ENCODE measurements at regions not wholly inside any gene's neighbourhood (a gene's known extent, or its start where the extent isn't known, plus 50 kb on each side); places are given as distances from the start of the nearest gene placed in this dataset.
"Not testable (repeated sequence)": the region's sequence is repeated elsewhere in the genome, so short reads cannot be mapped to it uniquely, and the experiment has no call there.

DNA sequence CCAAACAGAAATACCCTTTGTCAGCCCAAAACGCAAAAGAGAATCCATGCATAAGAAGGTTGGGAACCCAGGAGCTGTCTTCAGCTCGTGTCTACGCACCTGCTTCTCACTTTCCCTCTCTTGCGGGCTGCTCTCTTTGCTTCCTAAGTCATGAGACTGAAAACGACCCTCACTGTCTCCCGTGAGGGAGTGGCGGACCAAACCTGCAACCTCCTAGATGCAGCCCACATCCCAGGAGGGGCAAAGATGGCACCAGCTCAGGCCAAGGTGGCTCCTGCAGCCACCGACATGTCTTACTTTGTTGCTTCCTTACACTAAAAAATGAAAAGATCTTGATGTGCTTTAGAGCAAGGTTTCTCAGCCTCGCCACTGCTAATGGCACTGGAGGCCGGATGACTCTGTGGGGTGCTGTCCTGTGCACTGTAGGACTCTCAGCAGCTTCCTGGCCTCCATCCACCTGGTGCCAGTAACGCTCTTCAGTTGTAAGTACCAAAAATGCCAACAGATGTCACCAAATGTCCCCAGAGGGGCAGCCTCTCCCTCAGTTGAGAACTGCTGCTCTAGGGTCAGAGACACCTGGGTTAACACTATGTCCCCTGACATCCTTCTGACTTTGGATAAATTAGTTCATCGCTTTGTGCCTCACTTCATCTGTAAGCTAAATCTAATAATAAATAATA, 179.8 kb upstream of the PFKP start:
- no peak for DNase-seq

DNA sequence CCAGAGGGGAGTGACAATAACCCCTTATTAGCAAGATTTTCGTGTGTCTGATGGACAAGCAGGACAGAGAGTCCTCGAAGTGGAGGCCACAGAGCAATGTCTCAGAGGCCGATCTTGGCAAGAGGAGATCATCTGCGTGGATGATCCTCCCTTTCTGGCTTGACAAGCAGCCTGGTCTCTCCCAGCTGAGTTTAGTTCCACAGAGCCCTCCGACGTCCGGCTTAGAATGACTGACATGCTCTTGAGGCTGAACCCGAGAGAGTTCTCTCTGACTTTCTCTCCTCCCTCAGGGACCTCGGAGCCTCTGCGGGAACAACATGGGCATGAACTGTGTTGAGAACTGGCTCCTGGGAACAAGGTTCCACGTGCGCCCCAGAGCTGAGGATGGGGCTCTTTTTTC, 180.7 kb upstream of the PFKP start:
- no peak for DNase-seq

DNA sequence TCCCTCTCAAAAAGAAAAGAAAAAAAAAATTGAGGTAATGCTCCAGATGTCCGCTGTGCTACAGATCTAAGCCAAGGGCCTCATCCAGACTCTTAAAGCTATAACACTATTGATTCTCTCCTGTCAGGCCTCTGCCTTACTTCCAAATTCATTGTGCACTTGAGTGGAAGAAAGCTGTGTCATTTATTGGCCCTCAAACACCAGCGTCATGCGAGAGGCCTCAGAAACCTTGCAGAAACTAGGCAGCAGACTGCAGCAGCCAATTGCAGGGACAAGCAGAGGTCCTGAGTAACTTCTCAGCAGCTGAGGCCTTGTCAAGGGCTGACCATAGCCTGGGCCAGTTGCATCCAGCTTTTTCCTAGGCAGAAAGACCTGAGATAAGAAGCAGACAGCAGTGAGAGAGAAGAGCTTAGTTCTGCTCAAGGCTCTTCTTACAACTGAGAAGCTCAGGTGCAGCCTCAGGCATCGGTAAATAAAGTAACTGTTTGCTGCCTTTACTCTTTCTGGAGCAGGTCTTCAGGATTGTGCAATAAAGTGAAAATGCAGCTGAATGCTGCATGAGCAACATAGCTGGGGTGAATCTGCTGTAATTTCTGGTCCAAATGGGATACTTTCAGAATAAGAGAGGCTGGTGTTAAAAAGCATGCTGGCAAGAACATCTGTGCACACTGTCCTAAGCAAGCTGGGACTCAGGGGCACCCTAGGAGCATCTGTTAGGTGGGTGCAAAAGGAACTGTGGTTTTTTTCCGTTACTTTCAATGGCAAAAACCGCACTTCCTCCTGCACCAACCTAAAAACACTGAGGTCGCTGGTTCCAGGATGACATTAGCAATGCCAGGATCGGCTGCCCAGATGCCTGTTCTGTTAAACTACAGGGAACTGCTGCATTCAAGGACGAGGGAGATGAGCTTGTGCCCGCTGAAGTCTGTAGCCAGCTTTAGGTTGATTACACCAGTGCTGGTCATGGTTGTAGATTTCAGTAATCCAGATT, 181.8 kb upstream of the PFKP start:
- no peak for DNase-seq

DNA sequence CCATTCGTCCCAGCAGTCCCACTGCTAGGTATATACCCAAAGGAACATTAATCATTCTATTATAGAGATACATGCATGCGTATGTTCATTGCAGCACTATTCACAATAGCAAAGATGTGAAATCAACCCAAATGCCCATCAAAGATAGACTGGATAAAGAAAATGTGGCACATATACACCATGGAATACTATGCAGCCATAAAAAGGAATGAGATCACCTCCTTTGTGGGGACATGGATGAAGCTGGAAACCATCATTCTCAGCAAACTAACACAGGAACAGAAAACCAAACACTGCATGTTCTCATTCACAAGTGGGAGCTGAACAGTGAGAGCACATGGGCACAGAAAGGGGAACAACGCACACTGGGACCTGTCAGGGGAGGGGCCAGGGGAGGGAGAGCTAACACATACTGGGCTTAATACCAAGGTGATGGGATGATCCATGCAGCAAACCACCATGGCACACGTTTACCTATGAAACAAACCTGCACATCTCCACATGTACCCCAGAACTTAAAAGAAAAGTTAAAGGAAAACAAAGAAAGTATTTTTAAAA, 183.3 kb upstream of the PFKP start:
- not testable (repeated sequence) for DNase-seq

DNA sequence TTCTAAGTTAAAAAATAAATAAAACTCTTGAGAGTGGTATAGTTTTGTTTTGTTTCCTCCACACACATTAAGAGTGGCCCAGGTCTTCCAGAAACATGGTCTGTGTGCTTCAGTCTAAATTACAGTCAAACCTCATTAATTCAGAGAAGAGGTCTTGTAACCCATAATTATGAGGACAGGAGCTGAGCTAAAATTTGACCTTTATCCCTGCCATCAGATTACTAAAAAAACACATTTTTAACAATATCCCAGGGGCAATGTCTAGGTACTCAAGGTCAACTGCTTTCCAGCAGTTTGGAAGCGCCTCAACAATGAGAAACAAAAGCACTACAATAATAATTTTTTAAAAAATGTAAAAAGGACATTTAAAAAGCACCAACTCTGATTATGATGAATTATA, 184.1 kb upstream of the PFKP start:
- DNase-seq, result no peak

DNA sequence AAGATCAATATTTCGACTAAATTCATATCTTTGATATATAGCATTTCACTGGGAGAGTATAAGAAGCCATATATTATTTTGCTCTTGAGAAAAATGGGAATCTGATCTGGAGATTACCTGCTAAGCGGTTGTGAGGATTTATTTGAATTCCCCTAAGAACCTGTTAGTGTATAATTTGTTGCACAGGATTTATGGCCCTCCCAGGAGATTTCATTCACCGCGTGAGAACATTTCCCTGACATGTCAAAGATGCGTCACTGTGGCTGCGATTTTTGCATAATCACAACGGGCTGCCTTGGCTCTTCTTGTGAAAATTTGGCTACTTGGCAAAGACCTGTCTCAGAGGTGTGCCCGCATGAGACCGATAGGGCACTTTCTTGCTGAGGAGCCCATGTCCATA, 184.7 kb upstream of the PFKP start:
- no peak for DNase-seq

DNA sequence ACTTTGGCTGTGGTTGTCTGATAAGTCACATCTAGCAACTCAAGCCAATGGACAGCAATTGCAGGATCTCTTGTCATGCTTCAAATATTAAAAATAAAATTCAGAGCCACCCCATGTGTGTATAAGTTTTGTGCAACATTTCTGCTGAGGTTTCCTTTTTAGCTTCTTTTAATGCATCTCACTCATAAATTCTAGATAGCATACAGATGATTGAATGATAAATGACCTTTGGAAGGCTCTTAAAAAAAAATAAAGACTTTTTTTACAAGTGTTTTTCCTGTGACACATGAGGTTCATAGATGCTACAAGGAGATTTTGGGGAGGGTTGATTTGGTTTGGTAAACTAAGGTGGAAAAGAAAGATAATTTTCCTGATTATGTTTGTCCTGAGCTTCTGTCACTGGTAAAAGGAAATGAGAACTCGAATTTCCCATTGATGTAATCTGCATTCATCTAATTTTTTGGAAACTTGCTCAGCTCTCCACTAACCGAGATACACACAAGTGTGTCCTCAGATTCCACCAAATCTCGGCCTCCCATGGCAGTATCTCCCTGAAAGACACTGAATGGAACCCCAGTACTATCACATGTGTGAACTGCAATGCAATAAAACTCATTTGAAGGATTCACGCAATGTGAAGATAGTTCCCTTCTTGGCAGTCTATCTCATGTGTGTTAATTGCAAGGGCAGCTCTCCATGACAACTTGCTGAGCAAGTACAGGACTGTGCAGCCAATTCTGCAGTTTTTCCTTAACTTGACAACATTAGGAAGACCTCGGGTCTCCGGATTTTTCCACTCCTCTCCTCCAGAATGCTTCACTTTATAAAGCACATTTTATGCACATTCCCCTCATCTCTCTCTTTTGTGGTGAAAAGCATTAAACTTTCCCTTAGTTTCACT, 185.4 kb upstream of the PFKP start:
- DNase-seq, result no peak

DNA sequence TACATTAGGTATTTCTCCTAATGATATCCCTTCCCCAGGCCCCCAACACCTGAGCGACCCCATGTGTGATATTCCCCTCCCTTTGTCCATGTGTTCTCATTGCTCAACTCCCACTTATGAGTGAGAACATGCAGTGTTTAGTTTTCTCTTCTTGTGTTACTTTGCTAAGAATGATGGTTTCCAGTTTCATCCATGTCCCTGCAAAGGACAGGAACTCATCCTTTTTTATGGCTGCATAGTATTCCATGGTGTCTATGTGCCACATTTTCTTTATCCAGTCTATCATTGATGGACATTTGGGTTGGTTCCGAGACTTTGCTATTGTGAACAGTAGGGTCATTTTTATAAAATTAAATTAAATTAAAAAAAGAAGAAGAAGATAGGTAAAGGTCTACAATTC, 187.3 kb upstream of the PFKP start:
- DNase-seq, result not testable (repeated sequence)

DNA sequence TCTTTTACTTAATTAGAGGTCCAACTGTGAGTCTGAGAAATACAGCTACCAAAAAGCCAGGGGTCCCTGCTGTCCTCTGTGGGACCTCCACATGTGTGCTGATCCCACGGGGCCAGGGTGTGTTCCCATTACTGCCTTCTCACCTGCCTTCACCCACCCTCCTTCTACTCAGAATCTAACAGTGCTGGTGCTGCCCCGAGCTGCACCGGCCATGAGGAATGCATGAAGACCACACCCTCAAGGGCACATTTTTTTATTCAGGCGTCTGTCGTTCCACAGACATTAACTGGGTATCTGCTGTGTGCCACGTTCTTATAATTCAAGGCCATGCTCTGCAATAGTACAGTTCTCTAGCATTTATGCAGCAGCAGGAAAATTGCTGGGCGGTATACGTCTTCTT, 188.5 kb upstream of the PFKP start:
- DNase-seq, result no peak

DNA sequence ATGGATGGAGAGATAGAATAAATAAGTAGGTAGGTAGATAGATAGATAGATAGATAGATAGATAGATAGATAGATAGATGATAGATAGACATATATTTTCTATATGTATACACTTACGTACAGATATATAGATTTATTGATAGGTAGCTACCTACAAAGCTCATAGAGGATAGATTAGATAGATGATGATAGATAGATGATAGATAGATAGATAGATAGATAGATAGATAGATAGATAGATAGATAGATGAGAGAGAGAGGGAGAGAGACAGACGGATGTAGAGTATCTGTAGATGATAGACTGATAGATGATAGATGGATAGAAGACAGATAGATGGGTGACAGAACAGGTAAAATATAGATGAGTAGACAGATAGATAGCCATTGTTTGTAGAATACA, 191.3 kb upstream of the PFKP start:
- no peak for DNase-seq

DNA sequence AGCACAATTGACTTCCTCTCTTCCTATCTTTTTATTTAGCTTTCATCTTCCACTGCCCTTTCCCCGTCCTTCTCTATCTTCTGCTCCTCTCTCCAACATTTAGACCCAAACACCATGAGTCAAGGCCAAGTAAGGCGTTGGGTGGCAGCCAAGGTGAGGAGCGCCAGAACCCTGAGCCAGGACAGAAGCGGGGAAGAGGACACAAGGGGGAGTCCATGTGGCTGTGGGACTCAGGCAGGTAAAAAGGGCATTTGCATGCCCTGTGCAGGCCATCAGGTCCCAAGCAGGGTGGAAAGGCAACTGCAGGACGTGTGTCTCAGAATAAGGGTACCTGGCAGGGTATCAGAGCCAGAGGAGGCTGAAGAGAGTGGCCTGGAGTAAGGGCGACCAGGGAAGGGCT, 192.4 kb upstream of the PFKP start:
- no peak for DNase-seq

DNA sequence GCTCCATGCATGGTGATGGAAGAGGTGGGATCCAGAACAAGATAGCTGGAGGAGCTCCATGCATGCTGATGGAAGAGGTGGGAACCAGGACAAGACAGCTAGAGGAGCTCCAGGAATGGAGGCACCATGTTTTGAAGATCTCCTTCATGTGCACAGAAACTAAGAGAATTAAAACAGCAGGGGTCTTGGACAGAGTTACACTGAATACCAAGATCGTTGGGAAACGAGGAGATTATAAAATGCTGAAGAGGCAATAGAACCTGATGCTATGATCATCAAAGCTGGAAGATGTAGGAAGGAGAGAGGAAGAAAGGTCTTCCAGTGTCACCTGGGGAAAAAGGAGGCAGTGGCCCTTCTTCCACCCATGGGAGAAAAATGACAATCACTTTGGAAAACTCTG, 193.6 kb upstream of the PFKP start:
- DNase-seq, result no peak

DNA sequence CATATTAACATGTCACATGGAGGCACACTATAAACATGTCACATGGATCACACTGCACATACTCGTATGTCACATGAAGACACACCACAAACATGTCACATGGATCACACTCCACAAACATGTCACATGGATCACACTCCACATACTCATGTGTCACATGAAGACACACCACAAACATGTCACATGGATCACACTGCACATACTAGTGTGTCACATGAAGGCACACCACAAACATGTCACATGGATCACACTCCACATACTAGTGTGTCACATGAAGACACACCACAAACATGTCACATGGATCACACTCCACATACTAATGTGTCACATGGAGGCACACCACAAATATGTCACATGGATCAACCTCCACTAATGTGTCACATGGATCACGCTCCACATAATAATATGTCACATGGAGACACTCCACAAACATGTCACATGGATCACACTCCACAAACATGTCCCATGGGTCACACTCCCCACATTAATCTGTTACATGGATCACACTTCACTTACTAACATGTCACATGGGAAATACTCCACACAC, 195.6 kb upstream of the PFKP start:
- DNase-seq, result no peak

DNA sequence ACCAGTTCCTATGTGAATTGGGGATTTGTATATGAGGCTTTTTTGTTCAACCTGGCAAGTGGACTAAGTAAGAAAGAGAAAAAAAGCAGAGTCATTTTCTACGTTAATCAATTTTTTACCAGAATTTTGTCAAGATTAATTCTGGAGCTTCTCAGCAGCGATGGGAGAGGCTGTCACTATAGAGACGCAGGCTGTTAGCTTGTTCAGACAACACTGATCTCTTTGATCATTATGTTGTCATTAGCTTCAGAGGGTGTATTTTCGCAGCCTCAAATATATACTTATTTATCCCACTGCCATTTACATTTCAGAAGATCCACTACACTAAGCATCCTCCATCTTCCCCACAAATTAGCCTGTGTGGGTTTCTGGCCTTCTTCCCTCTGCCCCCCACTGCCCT, 196.7 kb upstream of the PFKP start:
- no peak for DNase-seq

DNA sequence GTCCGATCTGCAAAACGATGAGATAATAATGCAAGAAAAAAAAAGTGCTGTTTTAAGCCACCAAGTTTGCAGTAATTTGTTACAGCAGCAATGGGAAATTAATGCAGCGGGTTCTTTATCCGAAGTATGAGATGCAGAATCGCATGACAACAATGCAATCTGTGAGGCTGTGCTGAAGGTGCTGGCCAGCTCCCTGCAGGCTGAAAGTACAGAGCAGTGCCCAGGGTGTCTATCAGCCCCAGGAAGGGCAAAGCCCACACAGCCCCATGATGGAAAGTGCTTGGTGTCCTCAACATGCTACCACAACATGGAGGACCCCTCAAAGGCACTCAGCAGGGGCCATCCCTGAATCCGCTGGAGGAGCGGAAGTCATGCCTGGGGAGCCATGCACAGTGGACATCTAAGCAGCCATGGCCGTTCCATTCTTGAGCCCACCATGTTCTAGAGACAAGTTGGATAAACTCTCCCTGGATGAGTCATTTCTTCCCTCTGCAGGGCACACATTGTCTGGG, 199.5 kb upstream of the PFKP start:
- no peak for DNase-seq

DNA sequence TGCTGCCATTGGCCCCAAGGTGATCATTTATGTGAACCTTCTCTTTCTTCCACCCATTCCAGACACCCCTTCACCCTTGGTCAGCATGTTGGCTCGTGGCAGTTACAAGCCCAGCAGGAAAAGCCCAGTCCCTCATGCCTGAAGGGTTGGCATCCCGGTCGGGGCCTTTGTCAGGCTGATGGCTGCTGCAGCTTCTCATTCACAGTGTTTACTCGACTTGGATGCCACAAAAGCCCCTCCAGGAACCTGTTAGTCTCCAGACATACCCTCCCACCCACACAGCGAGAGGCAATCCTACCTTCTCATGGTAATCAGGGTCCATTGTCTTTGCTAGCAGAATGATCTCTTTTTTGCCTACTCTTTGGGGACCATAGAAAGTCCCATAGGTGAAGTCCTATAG, 200.8 kb upstream of the PFKP start:
- no peak for DNase-seq

DNA sequence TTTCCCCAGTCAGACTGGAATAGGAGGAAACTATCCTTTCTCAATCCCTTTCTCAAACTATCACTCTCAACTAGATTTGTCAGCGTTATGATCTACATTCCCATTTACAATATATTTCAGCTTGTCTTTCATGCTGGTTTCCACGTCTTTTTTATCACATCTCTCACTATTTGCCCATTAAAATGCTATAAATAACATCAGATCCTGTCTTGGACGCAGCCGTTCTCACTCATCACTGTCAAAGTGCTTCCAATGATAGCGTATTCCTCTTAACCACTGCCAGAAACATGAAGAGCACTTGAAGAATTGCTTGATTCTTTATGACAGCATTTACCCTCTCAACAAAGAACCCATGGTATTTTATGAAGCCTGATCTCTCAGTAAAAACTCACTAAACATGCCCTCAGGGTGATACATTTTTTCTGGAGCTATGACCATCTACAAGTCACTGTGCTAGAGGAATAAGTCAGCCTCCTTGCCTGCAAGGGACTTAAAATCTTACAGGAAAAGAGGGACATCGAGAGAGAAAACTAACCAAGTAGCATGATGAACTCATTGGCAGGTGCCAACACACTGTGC, 205.6 kb upstream of the PFKP start:
- DNase-seq, result no peak

DNA sequence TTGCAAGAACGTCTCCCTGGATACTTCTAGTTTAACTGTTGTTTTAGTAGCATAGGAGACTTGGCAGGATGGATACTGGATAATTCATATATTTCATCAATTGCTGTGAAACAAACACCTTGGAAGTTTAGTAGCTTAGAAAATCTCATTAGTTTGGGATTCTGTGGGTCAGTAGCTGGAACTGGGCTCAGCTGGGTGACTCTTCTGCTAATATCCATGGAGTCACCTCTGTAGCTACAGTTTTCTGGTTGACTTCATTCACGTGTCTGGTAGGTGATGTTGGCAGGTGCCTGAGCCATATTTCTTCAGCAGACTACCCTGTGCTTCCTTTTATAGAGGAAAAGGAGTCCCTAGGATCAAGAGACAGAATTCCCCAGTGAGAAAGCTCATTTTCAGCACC, 208.9 kb upstream of the PFKP start:
- DNase-seq, result no peak

DNA sequence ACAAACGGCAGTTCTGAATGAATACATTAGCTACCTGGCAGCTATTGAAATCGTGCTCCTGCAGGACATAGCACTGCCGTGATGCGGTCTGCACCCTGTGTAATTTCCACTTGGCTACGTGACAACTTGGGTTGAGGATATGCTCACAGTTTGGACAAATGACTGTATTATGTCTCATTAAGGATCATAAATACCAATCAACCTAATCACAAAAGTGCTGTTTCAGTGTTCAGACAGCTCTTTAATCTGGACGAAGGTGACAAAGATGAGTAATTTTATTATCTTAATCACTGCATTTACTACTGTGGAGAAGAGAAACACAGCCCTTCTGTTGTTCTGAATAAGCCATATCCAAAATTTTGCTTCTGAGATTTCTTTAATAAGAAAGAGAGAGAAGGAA, 210.8 kb upstream of the PFKP start:
- DNase-seq, result no peak

DNA sequence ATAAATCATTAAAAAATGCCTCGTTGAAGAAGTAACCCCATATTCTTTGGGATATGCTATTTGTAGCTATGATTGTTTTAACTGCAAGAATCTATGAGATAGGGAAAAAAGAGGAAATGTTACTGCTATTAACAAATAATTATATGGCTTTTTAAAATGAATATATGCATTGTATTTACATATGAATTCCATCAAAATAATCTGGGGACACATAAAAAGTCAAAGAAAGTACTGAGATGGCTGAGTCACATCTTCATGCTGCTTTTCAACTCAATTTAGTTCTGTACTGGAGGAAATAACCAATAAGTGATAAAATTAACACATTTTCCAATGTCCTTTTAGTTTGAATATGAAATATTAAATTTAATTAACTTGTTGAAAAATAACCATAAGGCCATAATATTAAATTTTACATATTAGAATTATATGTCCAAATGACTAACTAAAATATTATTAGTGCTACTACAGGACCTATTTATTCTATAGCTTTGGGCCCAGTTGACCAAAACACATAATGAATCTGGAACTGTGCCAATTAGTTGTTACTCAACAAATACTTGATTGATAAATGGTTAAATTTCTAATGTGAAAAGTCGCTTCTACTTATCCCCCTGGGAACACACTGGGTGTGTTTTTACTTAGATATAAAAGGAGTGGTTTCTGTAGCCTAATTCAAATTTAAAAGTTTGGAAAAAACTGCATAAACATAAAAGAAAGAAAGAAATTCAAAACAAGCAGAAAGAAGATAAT, 214.6 kb upstream of the PFKP start:
- no peak for DNase-seq

DNA sequence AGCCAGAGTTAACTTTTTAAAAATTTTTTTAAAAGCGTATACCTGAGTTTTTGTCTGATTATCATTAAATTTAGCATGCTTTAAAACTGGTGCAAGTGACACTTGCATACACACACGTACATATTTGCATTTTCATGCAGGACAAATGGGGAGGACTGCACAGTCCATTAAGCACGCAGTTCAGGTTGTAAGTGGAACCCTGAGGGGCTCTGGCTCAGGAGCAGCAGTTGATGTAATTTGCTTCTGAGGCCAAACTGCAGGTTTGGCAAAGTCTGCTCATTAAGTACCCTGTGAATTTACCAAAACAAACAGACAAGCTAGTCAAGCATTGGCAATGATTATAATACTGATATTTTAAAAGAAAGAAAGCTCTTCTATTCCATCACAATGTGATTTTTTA, 215.8 kb upstream of the PFKP start:
- DNase-seq, result no peak

Measured in stimulated activated CD4-positive, alpha-beta T cell treated with anti-CD3 and anti-CD28 coated beads, Interleukin-15, amount 100 ng/mL, for 24 hours (primary cell).